Mesendoderm (in vitro differentiated cells): ENCODE measurements at regions not wholly inside any gene's neighbourhood (a gene's known extent, or its start where the extent isn't known, plus 50 kb on each side); places are given as distances from the start of the nearest gene placed in this dataset.

Experiments
- DNase-seq: peaks from one replicate; pipeline ENCODE4 v3.0.0; 2013
- H2AK5ac ChIP-seq: 2 replicates; pipeline ENCODE4 v1.6.1; 2013; ENCODE audit warnings: low read length, inconsistent platforms
- H2BK120ac ChIP-seq: 2 replicates; pipeline ENCODE4 v1.6.1; 2013; ENCODE audit warnings: low read depth, mild to moderate bottlenecking, low read length, moderate library complexity, mixed read lengths
- H2BK15ac ChIP-seq: replicated peaks from 2 replicates; pipeline ENCODE4 v1.6.1; 2013; ENCODE audit warnings: low read depth, mild to moderate bottlenecking, moderate library complexity
- H2BK5ac ChIP-seq: 2 replicates; pipeline ENCODE4 v1.6.1; 2013; ENCODE audit warnings: low read length, inconsistent platforms
- H3K18ac ChIP-seq: 2 replicates; pipeline ENCODE4 v1.6.1; 2013; ENCODE audit warnings: mild to moderate bottlenecking, low read length, mixed read lengths
- H3K23ac ChIP-seq: one replicate; pipeline ENCODE4 v1.6.1; 2013; ENCODE audit warnings: low read length
- H3K27ac ChIP-seq: 2 replicates; pipeline ENCODE4 v1.5.1; 2013; ENCODE audit warnings: low read depth, mild to moderate bottlenecking, inconsistent platforms, low read length, moderate library complexity
- H3K27me3 ChIP-seq: 2 replicates; pipeline ENCODE4 v1.6.1; 2013; ENCODE audit warnings: low read length, control low read depth, mild to moderate bottlenecking, inconsistent platforms; ENCODE audit not compliant: insufficient read depth, poor library complexity
- H3K36me3 ChIP-seq: 2 replicates; pipeline ENCODE4 v1.6.1; 2013; ENCODE audit warnings: low read length, inconsistent platforms; ENCODE audit not compliant: control insufficient read depth, insufficient read depth
- H3K4ac ChIP-seq: one replicate; pipeline ENCODE4 v1.6.1; 2013; ENCODE audit warnings: low read depth, mild to moderate bottlenecking, low read length, moderate library complexity
- H3K4me1 ChIP-seq: 2 replicates; pipeline ENCODE4 v1.6.1; 2013; ENCODE audit warnings: low read depth, low read length, inconsistent platforms; ENCODE audit not compliant: control insufficient read depth
- H3K4me2 ChIP-seq: 2 replicates; pipeline ENCODE4 v1.6.1; 2013; ENCODE audit warnings: low read length
- H3K4me3 ChIP-seq: 2 replicates; pipeline ENCODE4 v1.5.1; 2013; ENCODE audit warnings: mild to moderate bottlenecking, low read length
- H3K56ac ChIP-seq: one replicate; pipeline ENCODE4 v1.6.1; 2013; ENCODE audit warnings: low read length
- H3K79me1 ChIP-seq: 2 replicates; pipeline ENCODE4 v1.6.1; 2013; ENCODE audit warnings: low read length, inconsistent platforms
- H3K79me2 ChIP-seq: 2 replicates; pipeline ENCODE4 v1.6.1; 2013; ENCODE audit warnings: mild to moderate bottlenecking, low read length; ENCODE audit not compliant: control insufficient read depth, insufficient read depth
- H3K9ac ChIP-seq: 2 replicates; pipeline ENCODE4 v1.6.1; 2013; ENCODE audit warnings: low read length, inconsistent platforms
- H4K5ac ChIP-seq: one replicate; pipeline ENCODE4 v1.6.1; 2013; ENCODE audit warnings: low read length
- H4K8ac ChIP-seq: one replicate; pipeline ENCODE4 v1.6.1; 2013; ENCODE audit warnings: low read depth, mild to moderate bottlenecking, control low read depth, low read length, moderate library complexity
- WGBS: extraction: QIAGEN DNeasy Blood & Tissue Kit; methylation state at CpG from one replicate; pipeline ENCODE4 v1.1.7; 2013; ENCODE audit warnings: low lambda C conversion rate, missing lambda C conversion rate; ENCODE audit not compliant: insufficient coverage; ENCODE audit errors: extremely low coverage; 5-methylcytosine and 5-hydroxymethylcytosine counted together

- H3K4me1 ChIP-seq = no peaks in the 10 kb centered on the region
- H3K36me3 ChIP-seq = no peaks in the 10 kb centered on the region
- H2BK120ac ChIP-seq = no peak overlapping the region
- H3K27ac ChIP-seq = no peak overlapping the region
- no peak overlapping the region for H3K9ac ChIP-seq
- no peak overlapping the region for H2BK15ac ChIP-seq
- no peak overlapping the region for H2BK5ac ChIP-seq
- no peaks in the 10 kb centered on the region for H3K27me3 ChIP-seq
- no peaks in the 10 kb centered on the region for H3K79me1 ChIP-seq
- H4K8ac ChIP-seq = no peak overlapping the region
- peak; percentile 14 for DNase-seq
- no peak overlapping the region for H3K4ac ChIP-seq
- H2AK5ac ChIP-seq = no peak overlapping the region
- no peak overlapping the region for H3K18ac ChIP-seq
- no CpG with 5 or more reads among the region's 2 CpGs for WGBS
- no peak overlapping the region for H3K56ac ChIP-seq
- no peak overlapping the region for H3K4me3 ChIP-seq
- no peak overlapping the region for H4K5ac ChIP-seq
- H3K79me2 ChIP-seq = no peaks in the 10 kb centered on the region
- no peak overlapping the region for H3K4me2 ChIP-seq
- H3K23ac ChIP-seq = no peak overlapping the region
Observed at GRCh38 chr12:30450872-30451271, 244.8 kb downstream of the IPO8 start.

- Histone ChIP-seq H3K79me1 (no peaks in the 10 kb centered on the region), H3K56ac (no peak overlapping the region), H4K5ac (no peak overlapping the region), H3K9ac (no peak overlapping the region), H3K4me3 (no peak overlapping the region), H3K4me1 (no peaks in the 10 kb centered on the region), H3K4ac (no peak overlapping the region), H3K18ac (no peak overlapping the region), H3K36me3 (no peaks in the 10 kb centered on the region), H3K23ac (no peak overlapping the region), H3K27me3 (no peaks in the 10 kb centered on the region), H2BK5ac (no peak overlapping the region), H2BK15ac (no peak overlapping the region), H3K27ac (no peak overlapping the region), H4K8ac (no peak overlapping the region), H3K4me2 (no peak overlapping the region), H3K79me2 (no peaks in the 10 kb centered on the region), H2BK120ac (no peak overlapping the region), H2AK5ac (no peak overlapping the region)
- no peak for DNase-seq
Observed at GRCh38 chr12:30450226-30450625, 245.4 kb downstream of the IPO8 start.

- H3K79me2 ChIP-seq = no peaks in the 10 kb centered on the region
- no peak overlapping the region for H3K4me3 ChIP-seq
- no peak overlapping the region for H3K27ac ChIP-seq
- H3K36me3 ChIP-seq = no peaks in the 10 kb centered on the region
- no peaks in the 10 kb centered on the region for H3K79me1 ChIP-seq
- H3K4ac ChIP-seq = no peak overlapping the region
- no peak overlapping the region for H2BK15ac ChIP-seq
- no peak overlapping the region for H4K5ac ChIP-seq
- H2BK120ac ChIP-seq = no peak overlapping the region
- H3K27me3 ChIP-seq = no peaks in the 10 kb centered on the region
- H3K4me2 ChIP-seq = no peak overlapping the region
- no peak for DNase-seq
- H3K9ac ChIP-seq = no peak overlapping the region
- H3K23ac ChIP-seq = no peak overlapping the region
- H2AK5ac ChIP-seq = no peak overlapping the region
- H3K18ac ChIP-seq = no peak overlapping the region
- no peak overlapping the region for H2BK5ac ChIP-seq
- no peaks in the 10 kb centered on the region for H3K4me1 ChIP-seq
- no peak overlapping the region for H3K56ac ChIP-seq
- no CpG with 5 or more reads among the region's 2 CpGs for WGBS
- no peak overlapping the region for H4K8ac ChIP-seq
Observed at GRCh38 chr12:30448038-30448437, 247.6 kb downstream of the IPO8 start.

GRCh38 chr12:30447061-30447750 is 248.5 kb downstream of the IPO8 start:
- no peaks in the 10 kb centered on the region for H3K79me1 ChIP-seq
- H3K27ac ChIP-seq = no peak overlapping the region
- H3K79me2 ChIP-seq = no peaks in the 10 kb centered on the region
- no peaks in the 10 kb centered on the region for H3K4me1 ChIP-seq
- no peak overlapping the region for H3K4ac ChIP-seq
- H3K18ac ChIP-seq = no peak overlapping the region
- no peak overlapping the region for H4K8ac ChIP-seq
- H2BK5ac ChIP-seq = no peak overlapping the region
- H3K9ac ChIP-seq = no peak overlapping the region
- H2BK15ac ChIP-seq = no peak overlapping the region
- no peak overlapping the region for H2BK120ac ChIP-seq
- no peak for DNase-seq
- H4K5ac ChIP-seq = no peak overlapping the region
- no peak overlapping the region for H3K23ac ChIP-seq
- no peaks in the 10 kb centered on the region for H3K36me3 ChIP-seq
- no peak overlapping the region for H3K56ac ChIP-seq
- no peak overlapping the region for H2AK5ac ChIP-seq
- no peaks in the 10 kb centered on the region for H3K27me3 ChIP-seq
- no CpG with 5 or more reads among the region's 6 CpGs for WGBS
- H3K4me3 ChIP-seq = no peak overlapping the region
- H3K4me2 ChIP-seq = no peak overlapping the region

GRCh38 chr12:30442461-30442860 is 253.2 kb downstream of the IPO8 start:
- H3K4me3 ChIP-seq = no peak overlapping the region
- no peaks in the 10 kb centered on the region for H3K79me1 ChIP-seq
- H3K4me2 ChIP-seq = no peak overlapping the region
- no peaks in the 10 kb centered on the region for H3K79me2 ChIP-seq
- no peaks in the 10 kb centered on the region for H3K36me3 ChIP-seq
- no peak overlapping the region for H3K56ac ChIP-seq
- DNase-seq = no peak
- H3K9ac ChIP-seq = no peak overlapping the region
- no peak overlapping the region for H3K18ac ChIP-seq
- H2BK5ac ChIP-seq = no peak overlapping the region
- no peak overlapping the region for H2AK5ac ChIP-seq
- no peak overlapping the region for H3K4ac ChIP-seq
- H2BK120ac ChIP-seq = no peak overlapping the region
- no peaks in the 10 kb centered on the region for H3K27me3 ChIP-seq
- no peak overlapping the region for H3K23ac ChIP-seq
- H3K27ac ChIP-seq = no peak overlapping the region
- H3K4me1 ChIP-seq = no peaks in the 10 kb centered on the region
- H4K5ac ChIP-seq = no peak overlapping the region
- H2BK15ac ChIP-seq = no peak overlapping the region
- no peak overlapping the region for H4K8ac ChIP-seq

- Histone ChIP-seq H4K8ac (no peak overlapping the region), H2BK5ac (no peak overlapping the region), H3K27me3 (no peaks in the 10 kb centered on the region), H3K4me1 (no peaks in the 10 kb centered on the region), H3K79me2 (no peaks in the 10 kb centered on the region), H3K4me3 (no peak overlapping the region), H3K9ac (no peak overlapping the region), H2AK5ac (no peak overlapping the region), H3K36me3 (no peaks in the 10 kb centered on the region), H3K4me2 (no peak overlapping the region), H3K4ac (no peak overlapping the region), H3K18ac (peak overlapping the region; percentile 39), H2BK15ac (no peak overlapping the region), H4K5ac (no peak overlapping the region), H3K79me1 (no peaks in the 10 kb centered on the region), H3K56ac (no peak overlapping the region), H3K23ac (no peak overlapping the region), H2BK120ac (no peak overlapping the region), H3K27ac (no peak overlapping the region)
- DNase-seq = peak; percentile 75
- no CpG with 5 or more reads among the region's 7 CpGs for WGBS
Observed at GRCh38 chr12:30440826-30441602, 254.7 kb downstream of the IPO8 start.
